Neural progenitor cell (in vitro differentiated cells): ENCODE measurements at regions not wholly inside any gene's neighbourhood (a gene's known extent, or its start where the extent isn't known, plus 50 kb on each side); places are given as distances from the start of the nearest gene placed in this dataset.

Source experiments
- DNase-seq: peaks from one replicate; pipeline ENCODE4 v3.0.0-alpha.2; 2016; ENCODE audit warnings: low spot score
- H2AFZ ChIP-seq: fragments of 200-600 bp; sonication (generic); replicated peaks from 2 replicates; pipeline ENCODE4 v1.6.1; 2016; ENCODE audit warnings: antibody characterized with exemption
- H3F3A ChIP-seq: fragments of 200-600 bp; sonication (generic); 2 replicates; pipeline ENCODE4 v1.6.1; 2016; ENCODE audit warnings: antibody characterized with exemption, low read depth
- H3K27ac ChIP-seq: fragments of 200-600 bp; sonication (generic); 2 replicates; pipeline ENCODE4 v1.5.1; 2016; ENCODE audit warnings: mild to moderate bottlenecking
- H3K27me3 ChIP-seq: fragments of 200-600 bp; sonication (generic); 2 replicates; pipeline ENCODE4 v1.6.1; 2016; ENCODE audit warnings: mild to moderate bottlenecking, moderate library complexity
- H3K36me3 ChIP-seq: fragments of 200-600 bp; sonication (generic); 2 replicates; pipeline ENCODE4 v1.5.1; 2016
- H3K4me1 ChIP-seq: fragments of 200-600 bp; sonication (generic); 2 replicates; pipeline ENCODE4 v1.6.1; 2016; ENCODE audit warnings: mixed run types
- H3K4me2 ChIP-seq: fragments of 200-600 bp; sonication (generic); 2 replicates; pipeline ENCODE4 v1.6.1; 2016
- H3K4me3 ChIP-seq: fragments of 200-600 bp; sonication (generic); 2 replicates; pipeline ENCODE4 v1.5.1; 2016
- H3K79me2 ChIP-seq: fragments of 200-600 bp; sonication (generic); 2 replicates; pipeline ENCODE4 v1.6.1; 2016; ENCODE audit warnings: low read depth
- H3K9ac ChIP-seq: fragments of 200-600 bp; sonication (generic); 2 replicates; pipeline ENCODE4 v1.6.1; 2016
- H3K9me3 ChIP-seq: fragments of 200-600 bp; sonication (generic); 2 replicates; pipeline ENCODE4 v1.5.1; 2016; ENCODE audit warnings: low read depth
- H4K20me1 ChIP-seq: fragments of 200-600 bp; sonication (generic); 2 replicates; pipeline ENCODE4 v1.6.1; 2016; ENCODE audit warnings: low read depth
- H3K27ac Mint-ChIP-seq: 3 replicates; pipeline ENCODE4 v1.8.0; 2021; ENCODE audit warnings: mixed read lengths
- H3K27me3 Mint-ChIP-seq: 2 replicates; pipeline ENCODE4 v1.8.0; 2022; ENCODE audit warnings: low read depth, mild to moderate bottlenecking, inconsistent platforms, moderate library complexity, mixed read lengths; ENCODE audit not compliant: insufficient read depth
- H3K36me3 Mint-ChIP-seq: 3 replicates; pipeline ENCODE4 v1.8.0; 2021; ENCODE audit warnings: mixed read lengths
- H3K4me1 Mint-ChIP-seq: 3 replicates; pipeline ENCODE4 v1.8.0; 2021; ENCODE audit warnings: mixed read lengths
- H3K4me3 Mint-ChIP-seq: 3 replicates; pipeline ENCODE4 v1.8.0; 2021; ENCODE audit warnings: mild to moderate bottlenecking, moderate library complexity, mixed read lengths
- H3K9me3 Mint-ChIP-seq: 3 replicates; pipeline ENCODE4 v1.8.0; 2020; ENCODE audit warnings: mixed read lengths
- EZH2 ChIP-seq: fragments of 200-600 bp; sonication (generic); IDR thresholded peaks from 2 replicates; pipeline ENCODE4 v1.6.1; 2017; ENCODE audit warnings: antibody characterized with exemption, mild to moderate bottlenecking, moderate library complexity
- EZH2phosphoT487 ChIP-seq: fragments of 200-600 bp; sonication (generic); IDR thresholded peaks from 2 replicates; pipeline ENCODE4 v1.6.1; 2017; ENCODE audit warnings: antibody characterized with exemption
- TF ChIP-seq, protein P1 (sequence below): fragments of 200-600 bp; sonication (generic); IDR thresholded peaks from 2 replicates; pipeline ENCODE4 v1.5.1; 2017; ENCODE audit warnings: antibody characterized with exemption, mild to moderate bottlenecking

DNA sequence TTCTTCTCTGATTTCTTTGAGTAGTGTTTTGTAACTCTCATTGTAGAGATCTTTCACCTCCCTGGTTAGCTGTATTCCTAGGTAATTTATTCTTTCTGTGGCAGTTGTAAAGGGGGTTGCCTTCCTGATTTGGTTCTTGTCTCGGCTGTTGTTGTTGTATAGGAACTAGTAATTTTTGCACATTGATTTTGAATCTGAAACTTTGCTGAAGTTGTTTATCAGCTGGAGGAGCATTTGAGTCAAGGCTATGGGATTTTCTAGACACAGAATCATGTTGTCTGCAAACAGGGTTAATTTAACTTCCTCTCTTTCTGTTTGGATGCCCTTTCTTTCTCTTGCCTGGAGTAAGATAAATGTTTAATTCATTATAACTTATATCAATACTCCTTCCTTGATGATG lies 86.4 kb downstream of the OLIG3 start:
- Histone ChIP-seq H3K36me3 (no peaks in the 10 kb centered on the region), H3K27ac (no peak overlapping the region), H4K20me1 (no peaks in the 10 kb centered on the region), H3K79me2 (no peaks in the 10 kb centered on the region), H3K9me3 (no peaks in the 10 kb centered on the region), H3F3A (no peaks in the 10 kb centered on the region), H3K4me3 (no peak overlapping the region), H3K4me1 (peaks cover 2% of the 10 kb centered on the region), H3K9ac (no peak overlapping the region), H3K27me3 (no peaks in the 10 kb centered on the region), H3K4me2 (no peak overlapping the region), H2AFZ (no peak overlapping the region)
- Mint-ChIP-seq H3K27ac (no peak overlapping the region), H3K9me3 (peaks cover 12% of the 10 kb centered on the region), H3K4me3 (no peak overlapping the region), H3K4me1 (peaks cover 6% of the 10 kb centered on the region), H3K27me3 (peaks cover 2% of the 10 kb centered on the region), H3K36me3 (no peaks in the 10 kb centered on the region)
- DNase-seq, result no peak
- no peak for TF ChIP-seq EZH2
- TF ChIP-seq, protein P1, sequence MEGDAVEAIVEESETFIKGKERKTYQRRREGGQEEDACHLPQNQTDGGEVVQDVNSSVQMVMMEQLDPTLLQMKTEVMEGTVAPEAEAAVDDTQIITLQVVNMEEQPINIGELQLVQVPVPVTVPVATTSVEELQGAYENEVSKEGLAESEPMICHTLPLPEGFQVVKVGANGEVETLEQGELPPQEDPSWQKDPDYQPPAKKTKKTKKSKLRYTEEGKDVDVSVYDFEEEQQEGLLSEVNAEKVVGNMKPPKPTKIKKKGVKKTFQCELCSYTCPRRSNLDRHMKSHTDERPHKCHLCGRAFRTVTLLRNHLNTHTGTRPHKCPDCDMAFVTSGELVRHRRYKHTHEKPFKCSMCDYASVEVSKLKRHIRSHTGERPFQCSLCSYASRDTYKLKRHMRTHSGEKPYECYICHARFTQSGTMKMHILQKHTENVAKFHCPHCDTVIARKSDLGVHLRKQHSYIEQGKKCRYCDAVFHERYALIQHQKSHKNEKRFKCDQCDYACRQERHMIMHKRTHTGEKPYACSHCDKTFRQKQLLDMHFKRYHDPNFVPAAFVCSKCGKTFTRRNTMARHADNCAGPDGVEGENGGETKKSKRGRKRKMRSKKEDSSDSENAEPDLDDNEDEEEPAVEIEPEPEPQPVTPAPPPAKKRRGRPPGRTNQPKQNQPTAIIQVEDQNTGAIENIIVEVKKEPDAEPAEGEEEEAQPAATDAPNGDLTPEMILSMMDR, result no peak
- TF ChIP-seq EZH2phosphoT487, result no peak

DNA sequence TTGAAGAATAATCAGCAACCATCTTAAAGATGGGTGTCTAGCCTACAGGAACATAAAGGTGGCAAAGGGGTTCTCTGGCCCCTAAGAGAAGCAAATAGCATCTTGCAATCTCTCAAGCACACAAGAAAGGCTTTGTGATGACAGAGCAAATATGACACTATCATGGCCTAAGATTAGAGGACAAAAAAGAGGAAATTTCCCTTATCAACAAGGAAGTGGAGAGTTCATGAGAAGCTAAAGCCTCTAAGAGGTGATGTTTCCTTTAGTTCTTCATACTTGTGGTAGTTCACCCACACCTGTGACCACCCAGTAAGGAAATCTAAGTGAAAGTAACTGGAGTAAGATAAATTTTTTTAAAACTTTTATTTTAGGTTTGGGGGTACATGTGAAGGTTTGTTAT lies 88.4 kb downstream of the OLIG3 start:
- TF ChIP-seq, protein P1, result no peak
- TF ChIP-seq EZH2phosphoT487, result no peak
- no peak for TF ChIP-seq EZH2
- peaks cover 2% of the 10 kb centered on the region for H3K27me3 Mint-ChIP-seq

DNA sequence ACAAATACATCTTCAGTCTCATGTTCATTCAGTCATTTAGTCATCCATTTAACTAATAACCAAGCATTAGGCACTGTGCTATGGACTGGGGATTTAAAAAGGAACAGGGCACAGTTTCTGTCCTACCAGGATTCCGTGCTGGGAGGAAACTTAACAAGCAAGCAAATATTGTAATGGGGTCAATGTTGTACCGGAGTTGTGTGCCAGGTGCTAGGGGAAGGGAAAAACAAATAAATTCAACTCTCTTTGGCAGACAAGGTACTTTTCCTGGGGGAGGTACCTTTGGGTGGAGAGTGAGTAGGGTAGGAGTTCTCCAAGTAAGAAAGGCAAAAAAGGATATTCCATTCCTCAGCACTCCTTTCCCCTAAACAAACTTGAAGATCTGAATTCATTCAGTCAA lies 90.3 kb downstream of the OLIG3 start:
- DNase-seq, result no peak
- Mint-ChIP-seq H3K36me3 (no peaks in the 10 kb centered on the region), H3K9me3 (peaks cover 12% of the 10 kb centered on the region), H3K4me1 (no peaks in the 10 kb centered on the region), H3K4me3 (no peak overlapping the region), H3K27ac (no peak overlapping the region), H3K27me3 (no peaks in the 10 kb centered on the region)
- Histone ChIP-seq H3K9ac (no peak overlapping the region), H3K27me3 (no peaks in the 10 kb centered on the region), H3K4me1 (no peaks in the 10 kb centered on the region), H3K4me3 (no peak overlapping the region), H3K27ac (no peak overlapping the region), H3K79me2 (no peaks in the 10 kb centered on the region), H3F3A (no peaks in the 10 kb centered on the region), H2AFZ (no peak overlapping the region), H4K20me1 (no peaks in the 10 kb centered on the region), H3K4me2 (no peak overlapping the region), H3K36me3 (no peaks in the 10 kb centered on the region), H3K9me3 (no peaks in the 10 kb centered on the region)
- TF ChIP-seq EZH2, result no peak
- TF ChIP-seq, protein P1, result no peak
- no peak for TF ChIP-seq EZH2phosphoT487

More for the DNA sequence above, 88.4 kb downstream of the OLIG3 start:
- no peak overlapping the region for H3K4me2 ChIP-seq
- no peaks in the 10 kb centered on the region for H3K27me3 ChIP-seq
- no peak overlapping the region for H3K27ac ChIP-seq
- no peaks in the 10 kb centered on the region for H3K9me3 ChIP-seq
- no peaks in the 10 kb centered on the region for H4K20me1 ChIP-seq
- peaks cover 12% of the 10 kb centered on the region for H3K9me3 Mint-ChIP-seq
- no peak overlapping the region for H3K4me3 ChIP-seq
- no peaks in the 10 kb centered on the region for H3K36me3 Mint-ChIP-seq
- no peak overlapping the region for H2AFZ ChIP-seq
- no peak for DNase-seq
- no peaks in the 10 kb centered on the region for H3K4me1 ChIP-seq
- no peaks in the 10 kb centered on the region for H3K79me2 ChIP-seq
- H3K36me3 ChIP-seq, result no peaks in the 10 kb centered on the region
- no peaks in the 10 kb centered on the region for H3F3A ChIP-seq
- no peak overlapping the region for H3K27ac Mint-ChIP-seq
- H3K4me1 Mint-ChIP-seq, result no peaks in the 10 kb centered on the region
- H3K9ac ChIP-seq, result no peak overlapping the region
- no peak overlapping the region for H3K4me3 Mint-ChIP-seq

DNA sequence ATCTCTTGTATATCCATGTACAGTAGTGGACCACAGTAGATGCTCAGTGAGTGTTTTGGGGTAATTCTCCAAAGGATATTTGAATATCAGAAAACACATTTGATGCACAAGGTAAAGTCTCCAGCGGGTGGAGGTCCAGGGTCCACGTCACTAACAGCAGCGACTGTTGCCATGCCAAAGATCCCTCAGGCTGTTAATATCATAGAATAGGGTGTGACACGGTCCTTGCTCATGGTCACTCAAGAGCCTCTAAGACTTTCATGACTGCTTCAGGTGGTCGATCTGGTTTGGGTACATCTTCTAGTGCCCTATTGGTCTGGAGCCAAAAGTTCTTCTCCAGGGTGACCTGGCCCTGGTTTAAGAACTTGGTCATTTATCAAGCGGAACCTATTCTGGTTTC lies 90.8 kb downstream of the OLIG3 start:
- Mint-ChIP-seq H3K27me3 (peaks cover 2% of the 10 kb centered on the region), H3K4me1 (no peaks in the 10 kb centered on the region), H3K27ac (no peak overlapping the region), H3K4me3 (no peak overlapping the region), H3K9me3 (peaks cover 12% of the 10 kb centered on the region), H3K36me3 (no peaks in the 10 kb centered on the region)
- H3K9ac ChIP-seq, result no peak overlapping the region
- TF ChIP-seq EZH2, result no peak
- no peak for DNase-seq
- no peak overlapping the region for H2AFZ ChIP-seq
- no peak overlapping the region for H3K4me3 ChIP-seq
- no peaks in the 10 kb centered on the region for H3K79me2 ChIP-seq
- H3K27me3 ChIP-seq, result no peaks in the 10 kb centered on the region
- H3K4me1 ChIP-seq, result no peaks in the 10 kb centered on the region
- H3K9me3 ChIP-seq, result no peaks in the 10 kb centered on the region
- no peak overlapping the region for H3K4me2 ChIP-seq
- no peaks in the 10 kb centered on the region for H3K36me3 ChIP-seq
- H3K27ac ChIP-seq, result no peak overlapping the region
- H4K20me1 ChIP-seq, result no peaks in the 10 kb centered on the region
- H3F3A ChIP-seq, result no peaks in the 10 kb centered on the region
